GM12864 (cell line): ENCODE measurements at regions not wholly inside any gene's neighbourhood (a gene's known extent, or its start where the extent isn't known, plus 50 kb on each side); places are given as distances from the start of the nearest gene placed in this dataset.

Experiments
- DNase-seq: peaks from one replicate; pipeline ENCODE4 v3.0.0-alpha.2; 2011; ENCODE audit warnings: low read depth
- H3K4me3 ChIP-seq: 2 replicates; pipeline ENCODE4 v1.5.1; 2011; ENCODE audit warnings: mild to moderate bottlenecking, low read depth, low read length, control low read depth
- CTCF ChIP-seq: IDR thresholded peaks from 2 replicates; pipeline ENCODE4 v1.5.1; 2011; ENCODE audit warnings: low read depth, mild to moderate bottlenecking, moderate library complexity, low read length, control low read depth, inconsistent platforms; ENCODE audit errors: missing control alignments

- DNase-seq = no peak
- H3K4me3 ChIP-seq = no peak overlapping the region
- no peak for TF ChIP-seq CTCF
These were observed 97.7 kb upstream of the ACSL4 start for GRCh38 chrX:109830704-109831206.

GRCh38 chrX:109831326-109831985, 98.4 kb upstream of the ACSL4 start:
- no peak overlapping the region for H3K4me3 ChIP-seq
- TF ChIP-seq CTCF = no peak
- DNase-seq = no peak

- no peak for DNase-seq
- no peak overlapping the region for H3K4me3 ChIP-seq
- TF ChIP-seq CTCF = peak; percentile 7
These were observed 106.9 kb upstream of the ACSL4 start for GRCh38 chrX:109839694-109840567.

GRCh38 chrX:109840585-109840984, 107.5 kb upstream of the ACSL4 start:
- no peak for TF ChIP-seq CTCF
- no peak for DNase-seq
- H3K4me3 ChIP-seq = no peak overlapping the region

- no peak for TF ChIP-seq CTCF
These were observed 108.2 kb upstream of the ACSL4 start for GRCh38 chrX:109841257-109841656.

GRCh38 chrX:109841869-109842579, 109.0 kb upstream of the ACSL4 start:
- no peak for DNase-seq
- no peak overlapping the region for H3K4me3 ChIP-seq

More at GRCh38 chrX:109841257-109841656, 108.2 kb upstream of the ACSL4 start:
- no peak for DNase-seq
- no peak overlapping the region for H3K4me3 ChIP-seq

More at GRCh38 chrX:109841869-109842579, 109.0 kb upstream of the ACSL4 start:
- TF ChIP-seq CTCF = no peak
